ENCODE measurements at regions not wholly inside any gene's neighbourhood (a gene's known extent, or its start where the extent isn't known, plus 50 kb on each side); places are given as distances from the start of the nearest gene placed in this dataset.

DNA sequence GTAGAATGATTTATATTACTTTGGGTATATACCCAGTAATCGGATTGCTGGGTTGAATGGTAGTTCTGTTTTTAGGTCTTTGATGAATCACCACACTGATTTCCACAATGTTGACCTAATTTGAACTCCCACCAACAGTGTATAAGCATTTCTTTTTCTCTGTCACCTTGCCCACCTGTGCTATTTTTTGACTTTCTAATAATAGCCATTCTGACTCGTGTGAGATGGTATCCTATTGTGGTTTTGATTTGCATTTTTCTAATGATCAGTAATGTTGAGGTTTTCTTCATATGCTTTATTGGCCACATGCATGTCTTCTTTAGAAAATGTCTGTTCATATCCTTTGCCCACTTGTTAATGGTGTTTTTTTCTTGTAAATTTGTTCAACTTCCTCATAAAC is 340.8 kb downstream of the PLOD2 start:
- Mint-ChIP-seq H3K27ac (no peak overlapping the region), H3K36me3 (ENCODE audit: low read depth) (no peaks in the 10 kb centered on the region), H3K4me3 (no peak overlapping the region), H3K27me3 (no peaks in the 10 kb centered on the region), H3K4me1 (no peaks in the 10 kb centered on the region), H3K9me3 (ENCODE audit: low read depth) (peaks cover 6% of the 10 kb centered on the region)
- CTCF ChIA-PET = no interaction called here
- ATAC-seq (no peak), DNase-seq (no peak)
- POLR2A ChIA-PET = no interaction called here
- intact Hi-C loops (cut with DNase I, micrococcal nuclease) = no loop called here

DNA sequence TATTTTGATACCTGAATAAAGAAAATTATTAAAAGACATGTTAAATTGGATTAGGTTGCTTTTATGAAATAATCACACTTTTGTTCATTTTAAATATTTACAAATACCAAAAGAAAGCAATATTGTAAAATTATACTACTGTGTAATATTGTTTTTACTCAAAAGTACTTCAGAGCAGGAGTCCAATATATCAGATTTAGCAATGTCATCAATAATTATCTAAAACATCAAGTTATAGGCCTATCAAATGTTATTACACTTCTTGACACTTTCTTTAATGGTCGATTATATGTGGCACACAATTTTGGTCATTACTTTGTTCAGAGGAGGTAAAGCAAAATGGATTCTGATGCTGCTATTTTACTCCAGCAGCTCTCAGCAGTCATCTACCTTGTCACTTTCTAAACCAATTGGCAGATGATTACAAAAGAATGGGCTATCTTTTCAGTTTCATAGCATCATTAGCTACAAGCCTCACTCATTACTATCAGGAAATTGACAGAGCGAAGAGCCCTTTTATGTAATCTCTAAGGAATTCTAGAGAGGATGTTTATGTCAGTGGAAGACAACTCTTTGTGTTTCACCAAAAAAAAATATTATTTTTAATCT is 318.6 kb downstream of the PLOD2 start:
- no peaks in the 10 kb centered on the region for H3K4me1 Mint-ChIP-seq
- POLR2A ChIA-PET = no interaction called here
- intact Hi-C loops (cut with DNase I, micrococcal nuclease) = no loop called here
- CTCF ChIA-PET = no interaction called here
- no peaks in the 10 kb centered on the region for H3K36me3 Mint-ChIP-seq (ENCODE audit: low read depth)
- H3K27me3 Mint-ChIP-seq = no peaks in the 10 kb centered on the region
- H3K9me3 Mint-ChIP-seq (ENCODE audit: low read depth) = peaks cover 3% of the 10 kb centered on the region
- no peak overlapping the region for H3K4me3 Mint-ChIP-seq
- no peak overlapping the region for H3K27ac Mint-ChIP-seq
- no peak for ATAC-seq
- DNase-seq = no peak

DNA sequence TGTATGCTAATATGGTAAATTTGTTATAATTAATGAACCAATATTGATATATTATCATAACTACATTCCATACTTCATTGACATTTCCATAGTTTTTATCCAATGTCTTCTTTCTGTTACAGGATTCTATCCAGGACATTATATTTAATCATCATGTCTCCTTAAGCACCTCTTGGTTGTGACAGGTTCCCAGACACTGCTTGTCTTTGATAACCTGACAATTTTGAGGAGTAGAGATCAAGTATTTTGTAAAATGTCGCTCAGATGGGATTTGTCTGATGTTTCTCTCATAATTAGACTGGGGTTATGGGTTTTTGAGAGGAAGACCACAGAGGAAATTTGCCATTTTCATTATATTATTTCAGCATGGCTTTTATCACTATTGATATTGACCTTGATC is 317.4 kb downstream of the PLOD2 start:
- ChIA-PET CTCF (no interaction called here), POLR2A (no interaction called here)
- no peak overlapping the region for H3K4me3 Mint-ChIP-seq
- intact Hi-C loops (cut with DNase I, micrococcal nuclease) = no loop called here
- peaks cover 3% of the 10 kb centered on the region for H3K9me3 Mint-ChIP-seq (ENCODE audit: low read depth)
- no peak overlapping the region for H3K27ac Mint-ChIP-seq
- H3K27me3 Mint-ChIP-seq = no peaks in the 10 kb centered on the region
- no peaks in the 10 kb centered on the region for H3K36me3 Mint-ChIP-seq (ENCODE audit: low read depth)
- DNase-seq (no peak), ATAC-seq (no peak)
- no peaks in the 10 kb centered on the region for H3K4me1 Mint-ChIP-seq

DNA sequence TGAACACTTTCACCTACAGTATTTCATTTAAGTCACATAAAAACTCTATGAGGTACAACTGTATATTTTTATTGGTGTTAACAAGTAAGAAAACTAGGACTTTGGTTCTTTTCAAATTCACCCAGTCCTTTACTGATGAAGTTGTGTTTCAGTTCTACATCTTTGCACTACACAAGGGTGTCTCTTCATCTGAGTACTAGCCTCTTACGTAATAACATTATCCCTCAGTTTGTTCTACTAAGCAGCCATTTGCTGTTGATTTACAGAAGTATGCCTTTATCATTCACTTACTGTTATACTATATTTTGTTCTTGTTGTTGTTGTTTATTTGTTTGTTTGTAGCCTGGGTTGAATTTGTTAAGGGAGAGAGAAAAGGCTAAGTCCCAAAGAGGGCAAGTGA is 311.9 kb downstream of the PLOD2 start:
- Mint-ChIP-seq H3K27ac (no peak overlapping the region), H3K27me3 (no peaks in the 10 kb centered on the region), H3K36me3 (ENCODE audit: low read depth) (no peaks in the 10 kb centered on the region), H3K4me3 (no peak overlapping the region), H3K9me3 (ENCODE audit: low read depth) (peaks cover 3% of the 10 kb centered on the region), H3K4me1 (no peaks in the 10 kb centered on the region)
- CTCF ChIA-PET = no interaction called here
- DNase-seq (no peak), ATAC-seq (no peak)
- POLR2A ChIA-PET = no interaction called here
- intact Hi-C loops (cut with DNase I, micrococcal nuclease) = no loop called here

DNA sequence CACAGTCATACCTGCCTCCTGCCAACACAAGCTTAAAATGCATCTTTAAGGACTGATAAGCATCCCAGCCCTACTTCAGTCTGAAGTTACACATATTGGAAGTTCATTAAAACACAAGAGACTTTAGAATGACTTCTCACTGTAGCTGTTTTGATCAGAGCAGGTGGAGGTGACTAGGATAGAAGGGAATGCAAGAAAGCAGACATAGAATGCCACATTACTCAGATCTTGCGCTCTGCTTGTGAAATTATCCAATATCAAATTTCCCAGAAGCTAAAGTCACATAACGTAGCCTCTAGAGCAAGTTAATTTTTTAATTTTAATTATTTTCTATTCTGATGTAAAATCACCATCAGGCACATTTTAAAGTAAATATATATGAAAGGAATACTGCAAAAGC is 306.5 kb downstream of the PLOD2 start:
- H3K27me3 Mint-ChIP-seq = no peaks in the 10 kb centered on the region
- no peaks in the 10 kb centered on the region for H3K4me1 Mint-ChIP-seq
- H3K27ac Mint-ChIP-seq = no peak overlapping the region
- no peaks in the 10 kb centered on the region for H3K9me3 Mint-ChIP-seq (ENCODE audit: low read depth)
- no peak for DNase-seq
- H3K4me3 Mint-ChIP-seq = no peak overlapping the region
- intact Hi-C loops (cut with DNase I, micrococcal nuclease) = no loop called here
- H3K36me3 Mint-ChIP-seq (ENCODE audit: low read depth) = no peaks in the 10 kb centered on the region
- POLR2A ChIA-PET = no interaction called here
- ATAC-seq = no peak
- CTCF ChIA-PET = no interaction called here

DNA sequence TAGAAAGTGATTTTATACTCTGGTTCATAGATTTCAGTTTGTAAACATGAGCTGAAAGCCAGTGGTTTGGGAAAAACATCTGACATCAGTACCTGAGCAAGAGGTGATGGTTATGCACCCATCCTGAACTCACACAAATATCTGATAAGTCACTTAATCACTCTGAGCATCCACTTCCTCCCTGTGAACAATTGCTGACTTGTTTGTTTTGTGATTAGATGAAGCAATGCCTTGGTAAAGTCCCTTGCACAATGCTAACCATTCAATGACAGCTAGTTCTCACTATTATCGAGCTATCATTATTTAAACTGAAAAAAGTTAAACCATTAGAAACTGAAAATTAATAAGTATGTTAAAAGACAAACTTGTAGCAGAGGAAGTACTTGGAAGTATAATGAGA is 303.0 kb downstream of the PLOD2 start:
- Mint-ChIP-seq H3K36me3 (ENCODE audit: low read depth) (no peaks in the 10 kb centered on the region), H3K4me3 (no peak overlapping the region), H3K27ac (no peak overlapping the region), H3K9me3 (ENCODE audit: low read depth) (no peaks in the 10 kb centered on the region), H3K4me1 (no peaks in the 10 kb centered on the region), H3K27me3 (no peaks in the 10 kb centered on the region)
- CTCF ChIA-PET = no interaction called here
- ATAC-seq (no peak), DNase-seq (no peak)
- POLR2A ChIA-PET = interaction anchor here (0.7 kb wide), 1 partner anchor 493 kb away, joined by 5 read pairs; no protein-coding TSS in a partner anchor
- intact Hi-C loops (cut with DNase I, micrococcal nuclease) = no loop called here

DNA sequence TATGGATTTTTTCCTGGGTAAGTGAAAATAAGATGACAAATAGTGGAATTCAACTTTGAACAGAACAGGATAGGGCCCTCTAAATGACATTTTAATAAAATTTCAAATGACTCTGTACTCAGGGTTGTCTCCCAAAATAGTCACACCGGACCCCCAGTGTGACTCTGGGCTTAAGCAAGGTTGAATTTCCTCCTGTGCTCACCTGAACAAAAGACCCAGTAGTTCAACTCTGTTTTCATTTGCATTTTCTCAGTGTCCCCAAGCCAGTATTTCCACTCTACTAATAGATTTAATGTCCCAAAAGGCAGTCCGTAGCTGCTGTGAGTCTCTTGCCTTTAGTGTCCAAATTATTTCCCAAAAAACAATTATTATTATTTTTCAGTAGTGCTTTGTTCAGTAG is 296.6 kb downstream of the PLOD2 start:
- DNase-seq (no peak), ATAC-seq (no peak)
- intact Hi-C loops (cut with DNase I, micrococcal nuclease) = no loop called here
- H3K4me3 Mint-ChIP-seq = no peak overlapping the region
- POLR2A ChIA-PET = no interaction called here
- H3K36me3 Mint-ChIP-seq (ENCODE audit: low read depth) = no peaks in the 10 kb centered on the region
- CTCF ChIA-PET = no interaction called here
- no peak overlapping the region for H3K27ac Mint-ChIP-seq
- no peaks in the 10 kb centered on the region for H3K27me3 Mint-ChIP-seq
- peaks cover 3% of the 10 kb centered on the region for H3K9me3 Mint-ChIP-seq (ENCODE audit: low read depth)
- H3K4me1 Mint-ChIP-seq = no peaks in the 10 kb centered on the region

DNA sequence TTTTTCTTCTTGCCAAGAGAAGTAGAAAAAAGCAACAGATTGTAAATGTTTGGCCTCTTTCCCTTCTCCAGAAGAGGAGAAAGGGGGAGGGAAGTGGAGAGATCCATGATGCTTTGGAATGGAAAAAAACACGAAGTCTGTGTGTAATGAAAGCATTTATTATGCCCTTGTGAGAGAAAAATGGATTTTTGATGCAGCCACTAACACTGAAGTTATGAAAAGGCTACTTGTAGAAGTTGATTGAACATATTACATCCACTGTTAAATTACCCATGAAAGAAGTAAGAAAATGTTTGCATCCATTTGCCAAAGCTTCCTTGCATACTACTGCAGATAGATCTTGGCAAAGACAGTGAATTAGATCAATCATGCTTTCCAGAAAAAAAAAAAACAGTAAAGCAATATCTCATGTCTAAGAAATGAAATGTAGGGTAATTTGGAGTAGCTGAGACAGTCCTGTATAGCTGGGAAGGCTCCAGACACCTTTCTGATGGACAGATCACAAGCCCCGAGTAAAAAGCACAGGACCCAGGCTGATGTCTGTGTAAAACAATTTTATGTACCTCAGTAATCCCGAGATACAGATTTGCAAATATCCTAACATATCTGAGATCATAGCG is 295.5 kb downstream of the PLOD2 start:
- Mint-ChIP-seq H3K4me1 (no peaks in the 10 kb centered on the region), H3K27ac (no peak overlapping the region), H3K27me3 (no peaks in the 10 kb centered on the region), H3K4me3 (no peak overlapping the region), H3K9me3 (ENCODE audit: low read depth) (peaks cover 3% of the 10 kb centered on the region), H3K36me3 (ENCODE audit: low read depth) (no peaks in the 10 kb centered on the region)
- ChIA-PET POLR2A (no interaction called here), CTCF (no interaction called here)
- no peak for ATAC-seq
- no peak for DNase-seq
- intact Hi-C loops (cut with DNase I, micrococcal nuclease) = no loop called here

DNA sequence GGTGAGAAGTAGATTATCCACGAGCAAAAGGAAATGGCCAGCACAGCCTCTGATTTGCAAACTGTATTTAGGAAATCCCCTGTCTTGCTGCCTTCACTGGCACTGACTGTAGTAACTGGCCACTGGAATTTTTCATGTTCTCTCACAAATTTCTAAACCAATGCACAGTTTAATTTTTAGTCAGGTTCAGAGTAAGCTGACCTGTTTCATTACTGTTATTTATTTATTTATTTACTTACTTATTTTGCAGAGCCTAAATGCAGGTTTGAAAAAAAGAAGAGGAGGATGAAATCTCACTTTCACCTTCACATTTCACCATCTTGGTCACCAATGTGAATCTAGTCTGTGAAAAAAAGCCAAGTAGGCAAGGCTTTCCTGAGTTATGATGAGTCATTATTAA is 291.0 kb downstream of the PLOD2 start:
- ChIA-PET CTCF (no interaction called here), POLR2A (no interaction called here)
- H3K27me3 Mint-ChIP-seq = no peaks in the 10 kb centered on the region
- intact Hi-C loops (cut with DNase I, micrococcal nuclease) = no loop called here
- H3K36me3 Mint-ChIP-seq (ENCODE audit: low read depth) = no peaks in the 10 kb centered on the region
- H3K4me1 Mint-ChIP-seq = no peaks in the 10 kb centered on the region
- H3K27ac Mint-ChIP-seq = no peak overlapping the region
- H3K4me3 Mint-ChIP-seq = no peak overlapping the region
- ATAC-seq (no peak), DNase-seq (no peak)
- H3K9me3 Mint-ChIP-seq (ENCODE audit: low read depth) = peaks cover 3% of the 10 kb centered on the region

DNA sequence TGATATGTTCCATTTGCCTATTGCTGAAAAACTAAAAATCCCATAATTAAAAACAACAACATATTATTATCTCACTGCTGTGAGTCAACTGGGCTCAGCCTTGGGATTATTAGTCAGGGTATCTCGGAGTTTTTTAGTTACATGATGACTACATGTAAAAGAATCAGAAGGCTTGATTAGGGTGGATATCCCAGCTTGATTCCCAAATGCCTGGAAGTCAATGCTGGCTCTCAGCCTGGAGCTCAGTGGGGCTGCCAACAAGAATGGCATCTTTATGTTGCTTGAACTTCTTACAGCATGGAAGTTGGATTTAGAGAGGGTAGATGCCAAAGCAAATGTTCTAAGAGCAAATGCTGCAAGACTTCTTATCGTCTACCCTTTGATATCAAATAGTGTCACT is 278.5 kb downstream of the PLOD2 start:
- DNase-seq (no peak), ATAC-seq (no peak)
- no peaks in the 10 kb centered on the region for H3K36me3 Mint-ChIP-seq (ENCODE audit: low read depth)
- ChIA-PET POLR2A (no interaction called here), CTCF (no interaction called here)
- intact Hi-C loops (cut with DNase I, micrococcal nuclease) = no loop called here
- no peak overlapping the region for H3K27ac Mint-ChIP-seq
- H3K9me3 Mint-ChIP-seq (ENCODE audit: low read depth) = no peaks in the 10 kb centered on the region
- H3K4me1 Mint-ChIP-seq = no peaks in the 10 kb centered on the region
- no peak overlapping the region for H3K4me3 Mint-ChIP-seq
- no peaks in the 10 kb centered on the region for H3K27me3 Mint-ChIP-seq

DNA sequence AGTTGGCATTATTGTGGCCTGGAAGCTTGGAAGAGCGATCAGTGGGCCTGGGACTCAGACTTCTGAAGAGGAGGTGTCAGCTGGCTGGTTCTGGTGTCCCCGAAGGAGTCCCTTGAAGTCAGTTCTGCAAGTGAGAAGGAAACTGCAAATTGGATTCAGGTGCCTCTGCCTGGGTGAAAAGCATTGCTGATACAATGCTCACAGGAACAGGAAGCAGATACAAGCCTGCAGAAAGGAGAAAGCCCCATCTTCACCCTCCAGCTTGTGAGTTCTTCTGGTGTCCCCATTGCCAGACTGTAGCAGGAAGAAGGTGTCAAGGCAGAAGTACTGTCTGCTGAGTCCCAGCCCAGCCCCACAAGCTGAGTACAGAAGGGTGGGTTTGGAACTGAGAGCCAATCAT is 271.3 kb downstream of the PLOD2 start:
- ChIA-PET CTCF (no interaction called here), POLR2A (no interaction called here)
- no peak overlapping the region for H3K4me3 Mint-ChIP-seq
- H3K9me3 Mint-ChIP-seq (ENCODE audit: low read depth) = peaks cover 2% of the 10 kb centered on the region
- DNase-seq = no peak
- H3K36me3 Mint-ChIP-seq (ENCODE audit: low read depth) = no peaks in the 10 kb centered on the region
- no peak for ATAC-seq
- no peaks in the 10 kb centered on the region for H3K27me3 Mint-ChIP-seq
- H3K27ac Mint-ChIP-seq = no peak overlapping the region
- no peaks in the 10 kb centered on the region for H3K4me1 Mint-ChIP-seq
- intact Hi-C loops (cut with DNase I, micrococcal nuclease) = no loop called here

DNA sequence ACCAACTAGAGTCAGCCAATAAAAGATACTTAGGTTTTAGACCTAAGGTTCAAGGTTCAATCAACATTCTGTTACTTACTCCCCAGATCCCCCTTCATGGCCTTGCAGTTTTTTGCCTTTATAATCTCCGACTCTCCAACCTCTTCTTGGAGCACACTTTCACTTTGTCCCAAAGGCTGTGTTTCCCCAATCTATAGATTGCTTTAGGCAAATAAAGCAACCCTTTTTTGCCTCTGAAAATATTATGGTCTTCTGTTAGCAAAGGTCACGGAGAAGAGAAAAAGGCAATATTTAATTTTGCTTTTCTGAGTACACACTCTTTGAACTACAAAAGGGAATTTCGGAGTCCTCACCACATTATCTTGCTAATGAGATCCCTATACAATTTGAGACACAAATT is 268.1 kb downstream of the PLOD2 start:
- intact Hi-C loops (cut with DNase I, micrococcal nuclease) = no loop called here
- POLR2A ChIA-PET = no interaction called here
- peaks cover 2% of the 10 kb centered on the region for H3K9me3 Mint-ChIP-seq (ENCODE audit: low read depth)
- CTCF ChIA-PET = no interaction called here
- H3K27me3 Mint-ChIP-seq = no peaks in the 10 kb centered on the region
- DNase-seq = no peak
- H3K4me3 Mint-ChIP-seq = no peak overlapping the region
- H3K27ac Mint-ChIP-seq = no peak overlapping the region
- H3K4me1 Mint-ChIP-seq = no peaks in the 10 kb centered on the region
- ATAC-seq = no peak
- no peaks in the 10 kb centered on the region for H3K36me3 Mint-ChIP-seq (ENCODE audit: low read depth)

DNA sequence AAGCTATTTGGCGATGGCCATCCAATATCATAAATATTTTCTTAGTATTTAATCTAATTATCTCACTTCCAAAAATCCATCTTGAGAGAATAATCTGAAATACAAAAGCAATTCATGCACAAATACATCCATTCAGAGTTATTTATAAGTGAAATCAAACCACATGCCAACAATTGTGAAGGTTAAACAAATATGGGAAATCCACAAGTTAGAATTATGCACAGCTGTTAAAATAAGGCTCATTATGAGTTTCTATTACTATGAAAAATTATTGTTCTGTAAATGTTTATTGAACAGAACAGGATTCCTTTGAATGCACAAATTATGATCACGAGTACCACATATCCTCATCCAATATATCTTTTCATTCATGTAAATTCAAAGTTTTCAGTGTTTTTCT is 267.7 kb downstream of the PLOD2 start:
- no peaks in the 10 kb centered on the region for H3K36me3 Mint-ChIP-seq (ENCODE audit: low read depth)
- intact Hi-C loops (cut with DNase I, micrococcal nuclease) = no loop called here
- peaks cover 2% of the 10 kb centered on the region for H3K9me3 Mint-ChIP-seq (ENCODE audit: low read depth)
- CTCF ChIA-PET = no interaction called here
- no peaks in the 10 kb centered on the region for H3K27me3 Mint-ChIP-seq
- no peak for ATAC-seq
- POLR2A ChIA-PET = no interaction called here
- H3K4me3 Mint-ChIP-seq = no peak overlapping the region
- no peak for DNase-seq
- no peaks in the 10 kb centered on the region for H3K4me1 Mint-ChIP-seq
- no peak overlapping the region for H3K27ac Mint-ChIP-seq

Measured in activated CD4-positive, alpha-beta T cell treated with anti-CD3 and anti-CD28 coated beads for 36 hours (primary cell).